ENCODE measurements at regions not wholly inside any gene's neighbourhood (a gene's known extent, or its start where the extent isn't known, plus 50 kb on each side); places are given as distances from the start of the nearest gene placed in this dataset.

- Histone ChIP-seq H3K27ac (ENCODE audit: low read length) (no peak overlapping the region), H3K4me1 (ENCODE audit: control insufficient read depth, low read depth, low read length) (no peaks in the 10 kb centered on the region), H3K27me3 (ENCODE audit: control insufficient read depth, insufficient read depth, low read length) (no peaks in the 10 kb centered on the region), H3K9me3 (ENCODE audit: control insufficient read depth, low read depth, low read length) (no peaks in the 10 kb centered on the region), H3K4me3 (ENCODE audit: low read length) (no peak overlapping the region), H3K36me3 (ENCODE audit: control insufficient read depth, low read depth, low read length) (no peaks in the 10 kb centered on the region), H3K9ac (ENCODE audit: low read length) (no peak overlapping the region)
These were observed 242.1 kb downstream of the CPE start for GRCh38 chr4:165620913-165621312.

- Histone ChIP-seq H3K27ac (ENCODE audit: low read length) (no peak overlapping the region), H3K9me3 (ENCODE audit: control insufficient read depth, low read depth, low read length) (no peaks in the 10 kb centered on the region), H3K4me1 (ENCODE audit: control insufficient read depth, low read depth, low read length) (no peaks in the 10 kb centered on the region), H3K9ac (ENCODE audit: low read length) (no peak overlapping the region), H3K36me3 (ENCODE audit: control insufficient read depth, low read depth, low read length) (no peaks in the 10 kb centered on the region), H3K27me3 (ENCODE audit: control insufficient read depth, insufficient read depth, low read length) (no peaks in the 10 kb centered on the region), H3K4me3 (ENCODE audit: low read length) (no peak overlapping the region)
These were observed 243.2 kb downstream of the CPE start for GRCh38 chr4:165621983-165622382.

GRCh38 chr4:165625281-165625680 lies 246.5 kb downstream of the CPE start:
- Histone ChIP-seq H3K9ac (ENCODE audit: low read length) (no peak overlapping the region), H3K4me1 (ENCODE audit: control insufficient read depth, low read depth, low read length) (no peaks in the 10 kb centered on the region), H3K4me3 (ENCODE audit: low read length) (no peak overlapping the region), H3K9me3 (ENCODE audit: control insufficient read depth, low read depth, low read length) (no peaks in the 10 kb centered on the region), H3K36me3 (ENCODE audit: control insufficient read depth, low read depth, low read length) (no peaks in the 10 kb centered on the region), H3K27me3 (ENCODE audit: control insufficient read depth, insufficient read depth, low read length) (no peaks in the 10 kb centered on the region), H3K27ac (ENCODE audit: low read length) (no peak overlapping the region)

GRCh38 chr4:165626316-165626715 lies 246.7 kb upstream of the TLL1 start:
- H3K27me3 ChIP-seq (ENCODE audit: control insufficient read depth, insufficient read depth, low read length), result no peaks in the 10 kb centered on the region
- no peak overlapping the region for H3K4me3 ChIP-seq (ENCODE audit: low read length)
- H3K4me1 ChIP-seq (ENCODE audit: control insufficient read depth, low read depth, low read length), result no peaks in the 10 kb centered on the region
- no peak overlapping the region for H3K9ac ChIP-seq (ENCODE audit: low read length)
- no peak overlapping the region for H3K27ac ChIP-seq (ENCODE audit: low read length)
- no peaks in the 10 kb centered on the region for H3K9me3 ChIP-seq (ENCODE audit: control insufficient read depth, low read depth, low read length)
- no peaks in the 10 kb centered on the region for H3K36me3 ChIP-seq (ENCODE audit: control insufficient read depth, low read depth, low read length)

GRCh38 chr4:165627128-165627527 lies 245.9 kb upstream of the TLL1 start:
- H3K36me3 ChIP-seq (ENCODE audit: control insufficient read depth, low read depth, low read length), result no peaks in the 10 kb centered on the region
- no peaks in the 10 kb centered on the region for H3K4me1 ChIP-seq (ENCODE audit: control insufficient read depth, low read depth, low read length)
- H3K4me3 ChIP-seq (ENCODE audit: low read length), result no peak overlapping the region
- no peaks in the 10 kb centered on the region for H3K27me3 ChIP-seq (ENCODE audit: control insufficient read depth, insufficient read depth, low read length)
- no peak overlapping the region for H3K9ac ChIP-seq (ENCODE audit: low read length)
- H3K27ac ChIP-seq (ENCODE audit: low read length), result no peak overlapping the region
- no peaks in the 10 kb centered on the region for H3K9me3 ChIP-seq (ENCODE audit: control insufficient read depth, low read depth, low read length)

- Histone ChIP-seq H3K27ac (ENCODE audit: low read length) (no peak overlapping the region), H3K27me3 (ENCODE audit: control insufficient read depth, insufficient read depth, low read length) (no peaks in the 10 kb centered on the region), H3K4me1 (ENCODE audit: control insufficient read depth, low read depth, low read length) (no peaks in the 10 kb centered on the region), H3K9me3 (ENCODE audit: control insufficient read depth, low read depth, low read length) (no peaks in the 10 kb centered on the region), H3K9ac (ENCODE audit: low read length) (no peak overlapping the region), H3K4me3 (ENCODE audit: low read length) (no peak overlapping the region), H3K36me3 (ENCODE audit: control insufficient read depth, low read depth, low read length) (no peaks in the 10 kb centered on the region)
These were observed 245.5 kb upstream of the TLL1 start for GRCh38 chr4:165627548-165627947.

- Histone ChIP-seq H3K9ac (ENCODE audit: low read length) (no peak overlapping the region), H3K27me3 (ENCODE audit: control insufficient read depth, insufficient read depth, low read length) (no peaks in the 10 kb centered on the region)
These were observed 244.5 kb upstream of the TLL1 start for GRCh38 chr4:165628572-165628971.

GRCh38 chr4:165630671-165631070 lies 242.4 kb upstream of the TLL1 start:
- Histone ChIP-seq H3K36me3 (ENCODE audit: control insufficient read depth, low read depth, low read length) (no peaks in the 10 kb centered on the region), H3K4me1 (ENCODE audit: control insufficient read depth, low read depth, low read length) (no peaks in the 10 kb centered on the region), H3K4me3 (ENCODE audit: low read length) (no peak overlapping the region), H3K9ac (ENCODE audit: low read length) (no peak overlapping the region), H3K27ac (ENCODE audit: low read length) (no peak overlapping the region), H3K9me3 (ENCODE audit: control insufficient read depth, low read depth, low read length) (no peaks in the 10 kb centered on the region), H3K27me3 (ENCODE audit: control insufficient read depth, insufficient read depth, low read length) (no peaks in the 10 kb centered on the region)

More at GRCh38 chr4:165628572-165628971, 244.5 kb upstream of the TLL1 start:
- Histone ChIP-seq H3K4me3 (ENCODE audit: low read length) (no peak overlapping the region), H3K36me3 (ENCODE audit: control insufficient read depth, low read depth, low read length) (no peaks in the 10 kb centered on the region), H3K27ac (ENCODE audit: low read length) (no peak overlapping the region), H3K9me3 (ENCODE audit: control insufficient read depth, low read depth, low read length) (no peaks in the 10 kb centered on the region), H3K4me1 (ENCODE audit: control insufficient read depth, low read depth, low read length) (no peaks in the 10 kb centered on the region)

- H3K4me3 ChIP-seq (ENCODE audit: low read length), result no peak overlapping the region
- H3K4me1 ChIP-seq (ENCODE audit: control insufficient read depth, low read depth, low read length), result no peaks in the 10 kb centered on the region
- H3K27me3 ChIP-seq (ENCODE audit: control insufficient read depth, insufficient read depth, low read length), result no peaks in the 10 kb centered on the region
- no peak overlapping the region for H3K27ac ChIP-seq (ENCODE audit: low read length)
- no peak overlapping the region for H3K9ac ChIP-seq (ENCODE audit: low read length)
- no peaks in the 10 kb centered on the region for H3K36me3 ChIP-seq (ENCODE audit: control insufficient read depth, low read depth, low read length)
- H3K9me3 ChIP-seq (ENCODE audit: control insufficient read depth, low read depth, low read length), result no peaks in the 10 kb centered on the region
These were observed 241.7 kb upstream of the TLL1 start for GRCh38 chr4:165631208-165631894.

- Histone ChIP-seq H3K27ac (ENCODE audit: low read length) (no peak overlapping the region), H3K9me3 (ENCODE audit: control insufficient read depth, low read depth, low read length) (no peaks in the 10 kb centered on the region), H3K9ac (ENCODE audit: low read length) (no peak overlapping the region), H3K36me3 (ENCODE audit: control insufficient read depth, low read depth, low read length) (no peaks in the 10 kb centered on the region), H3K4me1 (ENCODE audit: control insufficient read depth, low read depth, low read length) (no peaks in the 10 kb centered on the region), H3K4me3 (ENCODE audit: low read length) (no peak overlapping the region), H3K27me3 (ENCODE audit: control insufficient read depth, insufficient read depth, low read length) (no peaks in the 10 kb centered on the region)
These were observed 241.1 kb upstream of the TLL1 start for GRCh38 chr4:165631912-165632311.

GRCh38 chr4:165634766-165635165 lies 238.3 kb upstream of the TLL1 start:
- no peaks in the 10 kb centered on the region for H3K27me3 ChIP-seq (ENCODE audit: control insufficient read depth, insufficient read depth, low read length)
- no peak overlapping the region for H3K27ac ChIP-seq (ENCODE audit: low read length)
- H3K9me3 ChIP-seq (ENCODE audit: control insufficient read depth, low read depth, low read length), result no peaks in the 10 kb centered on the region

GRCh38 chr4:165635381-165635780 lies 237.7 kb upstream of the TLL1 start:
- H3K9me3 ChIP-seq (ENCODE audit: control insufficient read depth, low read depth, low read length), result no peaks in the 10 kb centered on the region
- no peak overlapping the region for H3K4me3 ChIP-seq (ENCODE audit: low read length)
- H3K9ac ChIP-seq (ENCODE audit: low read length), result no peak overlapping the region
- no peaks in the 10 kb centered on the region for H3K27me3 ChIP-seq (ENCODE audit: control insufficient read depth, insufficient read depth, low read length)
- H3K27ac ChIP-seq (ENCODE audit: low read length), result no peak overlapping the region
- H3K4me1 ChIP-seq (ENCODE audit: control insufficient read depth, low read depth, low read length), result no peaks in the 10 kb centered on the region
- no peaks in the 10 kb centered on the region for H3K36me3 ChIP-seq (ENCODE audit: control insufficient read depth, low read depth, low read length)

More at GRCh38 chr4:165634766-165635165, 238.3 kb upstream of the TLL1 start:
- Histone ChIP-seq H3K36me3 (ENCODE audit: control insufficient read depth, low read depth, low read length) (no peaks in the 10 kb centered on the region), H3K4me1 (ENCODE audit: control insufficient read depth, low read depth, low read length) (no peaks in the 10 kb centered on the region), H3K9ac (ENCODE audit: low read length) (no peak overlapping the region), H3K4me3 (ENCODE audit: low read length) (no peak overlapping the region)

Data from iPS-18a (cell line).